OCI-M1 (cell line): ENCODE measurements at regions not wholly inside any gene's neighbourhood (a gene's known extent, or its start where the extent isn't known, plus 50 kb on each side); places are given as distances from the start of the nearest gene placed in this dataset.
"Not testable (repeated sequence)": the region's sequence is repeated elsewhere in the genome, so short reads cannot be mapped to it uniquely, and the experiment has no call there.

Experiments
- DNase-seq: peaks from one replicate; lab custom pipeline; 2025; lab: John Stamatoyannopoulos, UW

DNA sequence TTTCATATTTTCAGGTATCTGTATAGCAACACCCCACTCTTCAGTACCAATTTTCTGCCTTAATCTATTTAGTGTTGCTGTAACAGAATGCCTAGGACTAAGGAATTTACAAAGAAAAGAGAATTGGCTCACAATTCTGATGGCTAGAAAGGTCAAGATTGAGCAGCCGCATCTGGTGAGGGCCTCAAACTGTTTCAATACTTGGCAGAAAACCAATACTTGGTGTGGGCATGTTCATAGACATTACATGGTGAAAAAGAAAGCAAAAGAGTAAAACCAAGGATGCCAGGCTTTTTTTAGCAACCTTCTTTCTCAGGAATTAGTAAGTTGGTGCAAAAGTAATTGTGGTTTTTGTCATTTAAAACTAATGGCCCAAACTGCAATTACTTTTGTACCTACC lies 1041.1 kb upstream of the CDH6 start:
- no peak for DNase-seq

DNA sequence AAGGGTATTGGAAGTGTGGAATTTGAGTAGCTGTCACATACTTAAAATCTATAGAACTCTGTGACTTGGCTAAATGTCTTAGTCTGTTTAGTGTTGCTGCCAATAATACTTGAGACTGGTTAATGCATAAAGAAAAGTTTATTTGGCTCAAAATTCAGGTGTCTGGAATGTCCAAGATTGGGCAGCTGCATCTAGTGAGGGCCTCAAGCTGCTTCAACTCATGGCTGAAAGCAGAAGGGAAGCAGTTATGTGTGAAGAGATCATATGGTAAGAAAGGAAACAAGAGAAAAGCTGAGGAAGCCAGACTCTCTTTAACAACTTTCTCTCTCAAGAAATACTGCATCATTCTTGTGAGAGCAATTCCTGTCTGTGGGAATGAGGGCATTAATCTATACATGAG lies 1043.3 kb upstream of the CDH6 start:
- no peak for DNase-seq

DNA sequence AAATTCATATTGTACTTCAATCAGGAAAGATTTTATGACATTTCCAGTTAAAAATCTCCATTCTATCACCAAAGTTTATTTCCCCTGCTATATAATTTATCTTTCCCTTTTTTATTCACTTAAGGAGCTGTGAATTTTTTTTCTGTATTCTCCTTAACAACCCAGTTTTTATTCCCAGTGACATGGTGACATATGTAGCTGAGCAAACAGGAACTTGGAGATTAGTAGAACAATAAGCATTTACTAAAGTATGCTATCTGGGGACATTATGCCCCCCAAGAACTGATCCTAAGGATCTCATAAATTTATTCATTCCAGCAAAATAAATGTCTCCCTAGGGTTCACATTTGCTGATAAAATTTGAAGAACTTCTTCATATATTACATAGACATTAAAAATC lies 1044.0 kb upstream of the CDH6 start:
- DNase-seq = no peak

GRCh38 chr5:30147976-30148375 lies 1045.5 kb upstream of the CDH6 start:
- DNase-seq = no peak

DNA sequence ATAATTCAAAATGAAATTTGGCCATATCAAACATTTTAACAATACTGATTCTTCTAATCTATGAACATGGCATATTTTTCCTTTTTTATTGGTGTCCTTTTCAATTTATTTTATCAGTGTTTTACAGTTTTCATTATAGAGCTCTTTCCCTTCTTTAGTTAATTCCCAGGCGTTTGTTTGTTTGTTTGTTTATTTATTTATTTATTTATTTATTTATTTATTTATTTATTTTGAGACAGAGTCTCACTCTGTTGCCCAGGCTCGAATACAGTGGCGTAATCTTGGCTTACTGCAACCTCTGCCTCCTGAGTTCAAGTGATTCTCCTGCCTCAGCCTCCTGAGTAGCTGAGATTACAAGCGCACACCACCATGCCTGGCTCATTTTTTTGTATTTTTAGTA lies 1049.4 kb upstream of the CDH6 start:
- DNase-seq = not testable (repeated sequence)

GRCh38 chr5:30142432-30142831 lies 1051.1 kb upstream of the CDH6 start:
- no peak for DNase-seq

GRCh38 chr5:30121043-30121442 lies 1072.4 kb upstream of the CDH6 start:
- no peak for DNase-seq

DNA sequence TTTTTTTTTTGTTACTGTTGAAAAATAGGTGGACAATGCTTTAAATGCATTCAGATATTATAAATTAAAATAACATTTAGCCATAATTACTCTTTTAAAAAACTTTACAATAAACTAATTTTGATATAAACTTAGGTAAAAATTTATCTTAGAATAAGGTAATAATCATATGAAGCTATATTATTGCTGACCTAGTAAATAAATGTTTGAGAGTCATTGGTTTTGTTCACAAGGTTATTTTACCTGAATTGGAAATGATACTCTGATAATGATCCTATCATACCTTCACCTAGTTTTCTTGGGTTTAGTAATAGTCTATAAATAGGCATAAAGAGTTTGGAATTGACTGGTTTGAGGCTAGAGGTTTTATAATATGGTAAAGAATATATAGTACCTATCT lies 1076.4 kb upstream of the CDH6 start:
- no peak for DNase-seq

DNA sequence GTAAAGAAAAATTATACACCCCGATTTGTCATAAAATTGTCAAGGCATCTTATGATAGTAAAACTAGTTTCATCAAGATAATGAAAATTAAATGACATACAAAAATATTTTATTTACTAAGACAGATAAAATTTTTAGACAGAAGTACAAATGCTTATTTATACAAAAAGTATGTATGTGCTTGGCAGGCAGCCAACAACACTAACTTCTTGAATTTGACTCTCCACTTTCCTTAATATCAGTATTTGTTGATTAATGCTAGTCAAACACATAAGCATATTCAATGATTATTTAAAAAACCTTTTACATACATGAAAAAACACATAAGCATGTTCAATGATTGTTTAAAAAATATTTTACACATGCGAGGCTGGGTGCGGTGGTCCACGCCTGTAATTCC lies 1079.9 kb upstream of the CDH6 start:
- no peak for DNase-seq

GRCh38 chr5:30112867-30113266 lies 1080.6 kb upstream of the CDH6 start:
- DNase-seq = peak; percentile 63

GRCh38 chr5:30108051-30108450 lies 1085.4 kb upstream of the CDH6 start:
- DNase-seq = no peak

DNA sequence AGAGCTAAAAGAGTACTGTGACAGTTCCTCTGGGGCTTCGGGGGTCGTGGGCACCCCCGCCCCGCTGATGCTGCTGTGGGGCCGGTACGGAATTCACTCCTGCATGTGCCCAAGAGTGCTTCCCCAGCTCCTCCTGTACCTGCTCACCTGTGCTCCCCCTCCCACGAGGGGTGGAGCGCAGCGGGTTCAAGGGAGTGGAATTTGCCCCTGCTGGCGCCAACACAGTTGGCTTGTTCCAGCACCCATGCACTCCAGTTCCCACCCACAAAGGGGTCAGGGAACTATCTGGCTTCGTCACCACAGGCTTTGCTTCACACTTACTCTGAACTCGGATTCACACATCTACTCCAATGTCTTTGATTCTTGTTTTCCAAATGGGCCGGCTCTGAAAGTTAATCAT lies 1086.9 kb upstream of the CDH6 start:
- DNase-seq = no peak

- no peak for DNase-seq
Observed at GRCh38 chr5:30104872-30105596, 1088.5 kb upstream of the CDH6 start.

- no peak for DNase-seq
Observed at GRCh38 chr5:30103452-30104202, 1089.9 kb upstream of the CDH6 start.

- DNase-seq = no peak
Observed at GRCh38 chr5:30103052-30103451, 1090.4 kb upstream of the CDH6 start.

- DNase-seq = no peak
Observed at GRCh38 chr5:30102185-30102584, 1091.3 kb upstream of the CDH6 start.

- no peak for DNase-seq
Observed at GRCh38 chr5:30100929-30101328, 1092.6 kb upstream of the CDH6 start.

- DNase-seq = no peak
Observed at GRCh38 chr5:30100148-30100713, 1093.3 kb upstream of the CDH6 start.

DNA sequence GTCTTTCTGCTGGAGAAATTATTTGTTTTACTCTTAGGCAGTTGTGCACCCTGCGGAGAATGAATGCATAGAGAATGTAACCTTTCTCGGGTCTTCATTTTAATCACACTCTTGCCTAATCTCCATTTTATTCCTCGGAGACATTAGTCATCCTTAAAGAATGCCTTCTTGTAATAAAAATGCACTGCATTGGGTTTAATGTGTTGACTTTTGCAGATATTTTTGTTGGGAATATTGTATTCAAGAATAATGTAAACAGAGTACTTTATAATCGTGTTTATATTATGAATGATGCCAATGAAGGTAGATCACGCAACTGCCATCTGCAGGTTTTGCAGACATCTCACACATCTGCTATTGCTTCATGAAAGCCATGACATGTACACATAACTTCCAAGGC lies 1093.9 kb upstream of the CDH6 start:
- no peak for DNase-seq

DNA sequence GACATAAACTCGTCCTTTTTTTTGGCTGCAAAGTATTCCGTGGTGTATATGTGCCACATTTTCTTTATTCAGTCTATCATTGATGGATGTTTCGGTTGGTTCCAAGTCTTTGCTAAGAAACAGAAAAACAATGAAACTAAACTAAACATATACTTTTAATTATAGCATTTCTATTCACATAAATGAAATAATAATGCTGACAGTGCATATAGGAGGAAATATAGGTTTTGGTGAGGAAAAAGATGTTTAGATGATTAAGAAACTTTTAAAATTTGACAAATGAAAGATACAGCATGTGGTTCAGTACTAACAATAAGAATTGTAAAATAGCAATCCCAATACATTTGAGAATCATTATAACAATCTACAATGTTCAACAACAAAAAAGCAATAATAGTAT lies 1094.5 kb upstream of the CDH6 start:
- no peak for DNase-seq

DNA sequence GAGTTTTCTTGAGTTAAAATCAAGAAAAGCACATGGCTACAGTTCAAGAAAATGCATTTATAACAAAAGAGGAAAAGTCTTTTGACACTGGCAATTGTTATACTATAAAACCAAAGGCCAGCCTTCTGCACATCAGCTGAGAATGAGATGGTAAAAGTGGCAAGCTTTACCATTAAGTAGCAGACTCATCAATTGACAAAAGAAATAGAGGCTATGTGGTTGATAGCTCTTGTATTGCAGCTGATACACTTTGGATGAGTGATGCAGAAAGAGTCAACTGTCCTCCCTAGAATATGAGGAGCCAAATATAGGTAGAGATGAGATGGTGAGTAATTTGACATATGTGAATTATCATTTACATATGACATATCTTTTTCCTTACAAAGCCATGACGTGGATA lies 1100.9 kb upstream of the CDH6 start:
- DNase-seq = no peak

DNA sequence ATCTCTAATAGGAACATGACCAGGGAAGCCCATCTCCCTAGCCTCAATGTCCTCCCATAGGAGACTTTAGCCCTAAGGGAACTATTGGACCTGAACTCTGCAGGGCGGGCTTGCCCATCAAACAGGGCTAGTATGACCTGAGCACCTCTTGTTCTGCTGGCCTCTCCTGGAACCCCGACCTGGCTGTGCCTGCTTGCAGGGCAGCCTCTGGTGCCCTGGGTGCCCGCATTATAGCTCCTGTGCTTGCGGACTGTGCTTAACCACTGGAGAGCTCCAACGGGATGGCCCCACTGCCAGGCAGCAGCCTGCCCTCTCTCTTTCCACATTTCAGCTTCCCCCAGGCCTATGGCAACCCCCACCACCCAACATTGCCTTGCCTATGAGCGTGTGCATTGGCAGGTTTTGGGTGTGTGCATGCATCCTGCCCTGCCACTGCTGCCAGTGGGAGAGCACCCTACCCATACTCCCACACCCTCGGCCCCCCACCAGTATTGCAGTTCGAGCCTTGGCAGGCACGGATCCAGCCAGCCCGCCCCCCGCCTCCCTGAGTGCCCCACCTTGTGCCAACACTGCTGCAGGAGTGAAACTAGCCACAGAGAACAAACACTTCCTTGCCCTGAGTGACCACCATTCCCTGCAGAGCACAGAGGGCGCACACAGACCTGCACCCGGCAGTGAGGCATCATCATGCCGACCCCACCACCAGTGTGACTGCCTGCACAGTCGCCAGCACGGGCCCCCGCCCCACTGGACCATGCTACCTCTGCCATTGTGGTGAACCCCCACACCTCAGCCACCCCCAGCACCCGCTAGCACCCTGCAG lies 1123.8 kb upstream of the CDH6 start:
- DNase-seq = no peak

DNA sequence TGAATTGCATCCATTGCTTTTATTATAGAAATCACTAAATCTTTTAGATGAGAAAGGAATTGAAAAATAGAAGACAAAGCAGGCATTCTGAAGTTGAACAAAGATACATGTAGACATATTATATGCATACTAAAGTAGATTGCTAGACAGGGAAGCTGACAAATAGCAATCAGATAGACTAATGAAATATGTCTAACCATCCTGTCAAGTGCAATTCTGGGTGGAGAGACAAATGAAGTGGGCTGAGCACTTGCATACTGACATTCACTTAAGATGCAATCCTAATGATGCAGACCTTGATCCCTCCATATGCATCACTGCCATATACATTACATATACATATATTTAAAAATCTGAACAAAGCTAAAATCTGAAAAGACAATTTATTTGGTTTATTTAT lies 1130.0 kb upstream of the CDH6 start:
- no peak for DNase-seq
